GM18909 (cell line): ENCODE measurements at regions not wholly inside any gene's neighbourhood (a gene's known extent, or its start where the extent isn't known, plus 50 kb on each side); places are given as distances from the start of the nearest gene placed in this dataset.

ENCODE experiments used
- ATAC-seq: cut with Tn5 transposase; IDR thresholded peaks from one replicate; pipeline ENCODE4 v1.9.1; 2021; ENCODE audit warnings: mild to moderate bottlenecking; ENCODE audit not compliant: unreplicated experiment, poor library complexity

DNA sequence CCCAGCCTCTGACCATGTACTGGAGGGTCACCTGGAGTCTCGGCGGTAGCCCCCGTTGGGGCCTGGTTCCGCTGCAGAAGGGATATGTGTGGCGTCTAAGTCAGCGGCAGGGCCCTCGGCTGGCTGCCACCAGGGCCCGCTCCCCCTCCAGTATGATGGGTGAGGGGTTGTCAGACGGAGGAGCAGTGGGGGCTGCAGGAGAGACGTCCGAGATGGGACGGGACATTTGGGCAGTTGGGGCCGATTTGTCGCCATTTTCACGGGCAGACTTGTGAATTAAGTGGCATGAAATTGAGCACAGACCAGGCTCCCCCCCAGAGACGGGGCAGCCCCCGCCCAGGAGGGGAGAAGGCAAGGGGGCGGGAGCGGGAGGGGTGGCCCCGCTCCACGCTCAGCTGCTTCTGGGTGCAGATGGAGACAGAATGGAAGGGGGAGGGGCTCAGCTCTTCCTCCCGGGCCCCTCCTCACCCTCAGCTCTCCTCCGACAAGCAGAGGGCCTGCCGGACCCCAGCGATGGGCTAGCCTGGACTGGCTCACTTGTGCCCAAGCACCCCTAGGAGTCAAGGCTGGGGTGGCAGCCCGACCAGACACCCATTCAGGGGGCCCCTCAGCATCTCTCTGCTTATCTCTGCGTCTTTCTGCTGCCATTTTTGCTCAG, 52.7 kb upstream of the LHX1 start:
- ATAC-seq = no peak

DNA sequence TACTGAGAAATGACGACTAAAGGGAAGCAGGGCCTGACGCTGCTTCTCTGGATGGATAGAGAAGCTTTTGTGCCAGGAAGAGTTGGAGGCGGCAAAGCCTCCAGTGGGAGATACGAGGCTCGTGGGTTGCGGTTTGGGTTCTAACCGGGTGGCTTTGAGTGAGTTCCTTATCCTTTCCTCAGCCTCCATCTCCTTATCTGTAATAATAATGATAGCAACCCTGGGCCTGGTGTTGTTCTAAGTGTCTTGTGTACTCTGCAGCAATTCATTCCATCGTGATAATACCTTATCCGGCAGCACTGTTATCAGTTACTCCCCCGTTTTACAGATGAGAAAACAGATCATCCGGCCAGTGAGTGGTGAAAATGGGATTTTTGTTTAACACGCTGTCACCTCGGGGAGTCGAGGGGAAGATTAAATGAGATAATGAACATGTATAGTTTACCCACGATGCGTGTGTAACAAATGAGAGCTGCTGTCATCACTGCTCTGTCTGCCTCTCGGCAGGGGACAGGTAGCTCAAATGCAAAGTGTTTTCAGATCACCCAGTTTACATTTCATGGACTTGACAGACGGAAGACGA, 52.0 kb upstream of the LHX1 start:
- no peak for ATAC-seq

DNA sequence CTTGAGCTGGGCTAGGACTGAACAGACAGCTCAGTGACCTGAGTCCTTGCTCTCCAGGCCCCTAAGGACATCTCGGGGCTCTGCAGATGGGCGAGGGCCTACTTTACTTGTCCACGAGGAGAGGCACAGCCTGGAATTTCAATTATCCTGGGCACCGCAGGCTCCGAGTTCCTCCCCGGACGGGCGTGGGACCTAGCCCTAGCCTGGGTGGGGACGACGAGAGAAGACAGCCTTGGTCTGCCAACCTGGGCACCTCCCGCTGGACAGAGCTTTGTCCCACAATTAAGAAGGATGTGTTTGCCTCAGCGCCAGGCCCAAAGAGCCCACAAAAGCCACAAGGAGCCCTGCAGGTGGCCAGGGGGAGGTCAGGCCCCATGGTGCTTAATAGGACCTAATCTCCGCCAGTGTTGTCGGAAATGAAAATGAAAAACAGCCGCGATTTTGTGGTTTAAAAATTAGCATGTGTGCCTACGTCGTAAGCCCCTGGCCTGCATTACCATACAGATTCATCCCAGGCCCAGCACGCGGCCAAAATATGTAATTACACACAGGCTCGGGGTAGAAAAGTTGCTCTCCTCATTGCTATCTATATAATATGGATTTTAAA, 51.4 kb upstream of the LHX1 start:
- ATAC-seq = no peak
